ENCODE measurements at regions not wholly inside any gene's neighbourhood (a gene's known extent, or its start where the extent isn't known, plus 50 kb on each side); places are given as distances from the start of the nearest gene placed in this dataset.

DNA sequence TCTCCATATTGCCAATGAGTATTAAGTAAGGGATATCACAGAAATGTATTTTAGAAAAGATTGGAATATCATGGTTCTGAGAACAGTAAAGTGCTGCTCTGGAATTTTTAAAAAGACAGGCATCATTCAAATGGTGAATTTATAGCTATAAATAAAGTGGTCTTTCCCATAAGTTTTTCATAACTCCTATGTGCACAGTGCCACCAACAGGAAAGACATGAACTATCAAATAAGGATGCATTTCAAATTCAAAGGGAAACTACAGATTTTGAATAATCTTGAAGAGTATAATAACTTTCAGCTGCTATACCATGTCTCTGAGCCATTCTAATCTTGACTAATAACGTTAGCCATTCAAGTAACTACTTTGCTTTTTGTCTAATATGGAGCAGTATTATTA, 456.8 kb upstream of the GJE1 start:
- peak; percentile 10 for TF ChIP-seq CTCF (IDR thresholded peaks at IDR 0.05; ENCODE audit: insufficient read depth, low read length, severe bottlenecking)
- peaks cover 1% of the 10 kb centered on the region for H3K27me3 ChIP-seq (ENCODE audit: control insufficient read depth, insufficient read depth, low read length)
- no peak for FAIRE-seq
- peak; percentile 13 for DNase-seq (ENCODE audit: low read depth)
- H3K36me3 ChIP-seq (ENCODE audit: control insufficient read depth, insufficient read depth, low read length) = no peaks in the 10 kb centered on the region
- H3K4me3 ChIP-seq (ENCODE audit: low read depth, low read length) = no peak overlapping the region

DNA sequence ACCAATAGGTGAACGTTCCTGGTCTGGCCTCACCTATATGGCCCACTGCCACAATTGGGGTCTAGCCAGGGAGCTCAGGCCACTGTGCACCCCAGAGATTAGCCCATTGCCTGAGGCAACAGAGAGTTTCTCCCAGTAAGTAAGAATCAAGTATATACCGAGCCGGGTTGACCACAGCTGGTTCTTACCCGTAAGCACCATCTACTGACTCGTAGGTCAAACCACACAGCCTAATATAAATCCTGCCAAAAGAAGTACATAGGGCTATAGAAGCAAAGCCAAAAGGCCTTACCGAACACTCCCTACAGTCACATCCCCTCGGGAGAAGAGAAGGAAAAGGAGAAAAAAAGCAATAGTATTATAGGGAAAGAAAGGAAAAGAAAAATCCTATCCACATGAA, 463.6 kb upstream of the GJE1 start:
- no peak for DNase-seq (ENCODE audit: low read depth)
- TF ChIP-seq CTCF (IDR thresholded peaks at IDR 0.05; ENCODE audit: insufficient read depth, low read length, severe bottlenecking) = no peak
- no peaks in the 10 kb centered on the region for H3K36me3 ChIP-seq (ENCODE audit: control insufficient read depth, insufficient read depth, low read length)
- H3K4me3 ChIP-seq (ENCODE audit: low read depth, low read length) = no peak overlapping the region
- H3K27me3 ChIP-seq (ENCODE audit: control insufficient read depth, insufficient read depth, low read length) = no peaks in the 10 kb centered on the region
- FAIRE-seq = no peak

GRCh38 chr6:141667580-141668309, 465.0 kb upstream of the GJE1 start:
- no peak for FAIRE-seq
- Histone ChIP-seq H3K4me3 (ENCODE audit: low read depth, low read length) (no peak overlapping the region), H3K36me3 (ENCODE audit: control insufficient read depth, insufficient read depth, low read length) (no peaks in the 10 kb centered on the region), H3K27me3 (ENCODE audit: control insufficient read depth, insufficient read depth, low read length) (no peaks in the 10 kb centered on the region)
- no peak for TF ChIP-seq CTCF (IDR thresholded peaks at IDR 0.05; ENCODE audit: insufficient read depth, low read length, severe bottlenecking)
- DNase-seq (ENCODE audit: low read depth) = peak; percentile 82

DNA sequence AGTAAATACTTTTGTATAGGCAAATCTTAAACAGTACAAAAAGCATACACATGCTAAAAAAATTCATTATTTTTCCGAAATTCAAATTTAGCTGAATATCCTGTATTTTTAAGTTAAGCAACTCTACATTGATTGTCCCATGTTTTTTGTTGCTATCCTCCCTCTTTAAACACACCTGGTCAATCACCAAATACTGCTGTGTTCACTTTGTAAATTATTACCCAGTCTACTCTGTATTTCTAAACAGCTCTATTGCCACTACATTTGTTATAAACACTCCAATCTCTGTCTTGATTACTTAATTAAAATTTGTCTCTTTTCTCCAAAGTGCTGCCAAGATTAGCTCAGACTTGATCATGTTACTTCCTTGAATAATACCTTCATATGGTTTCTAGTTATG, 466.5 kb upstream of the GJE1 start:
- no peaks in the 10 kb centered on the region for H3K36me3 ChIP-seq (ENCODE audit: control insufficient read depth, insufficient read depth, low read length)
- DNase-seq (ENCODE audit: low read depth) = no peak
- H3K27me3 ChIP-seq (ENCODE audit: control insufficient read depth, insufficient read depth, low read length) = no peaks in the 10 kb centered on the region
- FAIRE-seq = no peak
- no peak overlapping the region for H3K4me3 ChIP-seq (ENCODE audit: low read depth, low read length)
- no peak for TF ChIP-seq CTCF (IDR thresholded peaks at IDR 0.05; ENCODE audit: insufficient read depth, low read length, severe bottlenecking)

GRCh38 chr6:141664744-141665143, 468.0 kb upstream of the GJE1 start:
- TF ChIP-seq CTCF (IDR thresholded peaks at IDR 0.05; ENCODE audit: insufficient read depth, low read length, severe bottlenecking) = no peak
- DNase-seq (ENCODE audit: low read depth) = no peak
- H3K27me3 ChIP-seq (ENCODE audit: control insufficient read depth, insufficient read depth, low read length) = no peaks in the 10 kb centered on the region
- H3K36me3 ChIP-seq (ENCODE audit: control insufficient read depth, insufficient read depth, low read length) = no peaks in the 10 kb centered on the region
- H3K4me3 ChIP-seq (ENCODE audit: low read depth, low read length) = no peak overlapping the region
- FAIRE-seq = no peak

DNA sequence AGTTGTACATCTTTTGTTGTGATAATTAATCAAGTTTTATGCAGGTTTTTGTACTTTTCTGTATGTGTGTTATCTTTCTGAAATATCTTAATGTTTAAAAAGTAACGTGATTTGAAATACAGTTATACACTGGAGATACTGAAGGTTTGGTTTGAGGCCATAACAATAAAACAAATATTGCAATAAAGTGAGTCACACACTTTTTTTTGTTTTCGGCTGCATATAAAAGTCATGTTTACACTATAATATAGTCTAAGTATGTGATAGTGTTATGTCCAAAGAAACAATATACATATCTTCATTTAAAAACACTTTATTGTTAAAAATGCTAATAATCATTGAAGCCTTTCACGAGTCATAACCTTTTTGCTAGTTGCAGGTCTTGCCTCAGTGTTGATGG, 473.1 kb upstream of the GJE1 start:
- FAIRE-seq (no peak), DNase-seq (ENCODE audit: low read depth) (no peak)
- TF ChIP-seq CTCF (IDR thresholded peaks at IDR 0.05; ENCODE audit: insufficient read depth, low read length, severe bottlenecking) = no peak
- H3K27me3 ChIP-seq (ENCODE audit: control insufficient read depth, insufficient read depth, low read length) = no peaks in the 10 kb centered on the region
- H3K36me3 ChIP-seq (ENCODE audit: control insufficient read depth, insufficient read depth, low read length) = no peaks in the 10 kb centered on the region
- H3K4me3 ChIP-seq (ENCODE audit: low read depth, low read length) = no peak overlapping the region

Measured in bronchial epithelial cell (primary cell).